Peyer's patch (tissue), 4 donors: ENCODE measurements at regions not wholly inside any gene's neighbourhood (a gene's known extent, or its start where the extent isn't known, plus 50 kb on each side); places are given as distances from the start of the nearest gene placed in this dataset.

ENCODE experiments used
- DNase-seq, 3 donors: peaks; one replicate each; pipeline ENCODE4 v3.0.0-alpha.2; 2017 to 2019
- H3K27ac ChIP-seq, 4 donors: fragments of 200-600 bp; sonication (generic); one replicate each; pipeline ENCODE4 v1.5.1; 2016 to 2019
- H3K27me3 ChIP-seq, 2 donors: fragments of 200-600 bp; sonication (generic); one replicate each; pipeline ENCODE4 v1.5.1; 2019
- H3K36me3 ChIP-seq, 3 donors: fragments of 200-600 bp; sonication (generic); one replicate each; pipeline ENCODE4 v1.5.1; 2016 to 2019
- H3K4me1 ChIP-seq, 4 donors: fragments of 200-600 bp; sonication (generic); one replicate each; pipeline ENCODE4 v1.5.1; 2016 to 2019
- H3K4me3 ChIP-seq, 4 donors: fragments of 200-600 bp; sonication (generic); 1 replicate in 3 of 4; 2 replicates in 1 of 4; pipeline ENCODE4 v1.5.1; 2016 to 2019; ENCODE audit warnings: mild to moderate bottlenecking in 1 of 4
- H3K9me3 ChIP-seq, 4 donors: fragments of 200-600 bp; sonication (generic); one replicate each; pipeline ENCODE4 v1.5.1; 2016 to 2019; ENCODE audit warnings: mild to moderate bottlenecking in 1 of 4
- CTCF ChIP-seq, 6 experiments: fragments of 450-650 bp in 4 of 6; fragments of 200-600 bp in 2 of 6; sonication (generic) in 1 of 6; IDR thresholded peaks; one replicate each; pipeline ENCODE4 v1.5.1; 2017 to 2019; ENCODE audit warnings: antibody characterized with exemption in 6 of 6, mild to moderate bottlenecking in 3 of 6, moderate library complexity in 1 of 6
- POLR2A ChIP-seq, 2 donors: fragments of 450-650 bp; IDR thresholded peaks; one replicate each; pipeline ENCODE4 v1.5.1; 2017; ENCODE audit warnings: antibody characterized with exemption in 2 of 2, mild to moderate bottlenecking in 2 of 2, moderate library complexity in 2 of 2

DNA sequence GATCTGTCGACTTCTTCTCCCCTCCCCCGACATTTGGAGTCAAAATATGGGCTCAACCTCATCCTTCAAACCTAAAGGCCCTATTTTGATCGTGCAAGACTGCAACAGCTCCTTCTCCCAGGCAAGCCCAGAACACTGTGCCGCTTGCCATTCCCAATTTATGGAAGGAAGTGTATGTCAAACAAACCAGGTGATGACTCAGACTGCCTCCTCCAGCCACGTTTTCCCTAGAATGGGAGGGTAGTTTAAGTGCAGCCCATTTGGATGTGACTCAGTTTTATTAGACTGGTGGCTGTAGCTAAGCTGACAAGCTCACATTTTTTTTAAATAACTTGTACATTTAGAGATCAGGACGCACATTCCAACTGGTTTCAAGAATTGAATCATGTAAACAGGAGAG lies 570.4 kb upstream of the DIPK2B start:
- DNase-seq, result peak in 2 of 3 donors; percentile 49 to 69
- peak overlapping the region in 3 of 4 donors; percentile 33 to 55 (median 53) for H3K4me3 ChIP-seq
- H3K27me3 ChIP-seq, result no peaks in the 10 kb centered on the region
- peaks cover 0 to 7% (median 0%) of the 10 kb centered on the region in 4 donors for H3K4me1 ChIP-seq
- peak overlapping the region; percentile 76 to 87 (median 82) for H3K27ac ChIP-seq
- TF ChIP-seq CTCF (IDR thresholded peaks at IDR 0.05) (no peak), POLR2A (IDR thresholded peaks at IDR 0.05) (peak; percentile 15 to 50)
- no peaks in the 10 kb centered on the region for H3K9me3 ChIP-seq
- no peaks in the 10 kb centered on the region for H3K36me3 ChIP-seq

DNA sequence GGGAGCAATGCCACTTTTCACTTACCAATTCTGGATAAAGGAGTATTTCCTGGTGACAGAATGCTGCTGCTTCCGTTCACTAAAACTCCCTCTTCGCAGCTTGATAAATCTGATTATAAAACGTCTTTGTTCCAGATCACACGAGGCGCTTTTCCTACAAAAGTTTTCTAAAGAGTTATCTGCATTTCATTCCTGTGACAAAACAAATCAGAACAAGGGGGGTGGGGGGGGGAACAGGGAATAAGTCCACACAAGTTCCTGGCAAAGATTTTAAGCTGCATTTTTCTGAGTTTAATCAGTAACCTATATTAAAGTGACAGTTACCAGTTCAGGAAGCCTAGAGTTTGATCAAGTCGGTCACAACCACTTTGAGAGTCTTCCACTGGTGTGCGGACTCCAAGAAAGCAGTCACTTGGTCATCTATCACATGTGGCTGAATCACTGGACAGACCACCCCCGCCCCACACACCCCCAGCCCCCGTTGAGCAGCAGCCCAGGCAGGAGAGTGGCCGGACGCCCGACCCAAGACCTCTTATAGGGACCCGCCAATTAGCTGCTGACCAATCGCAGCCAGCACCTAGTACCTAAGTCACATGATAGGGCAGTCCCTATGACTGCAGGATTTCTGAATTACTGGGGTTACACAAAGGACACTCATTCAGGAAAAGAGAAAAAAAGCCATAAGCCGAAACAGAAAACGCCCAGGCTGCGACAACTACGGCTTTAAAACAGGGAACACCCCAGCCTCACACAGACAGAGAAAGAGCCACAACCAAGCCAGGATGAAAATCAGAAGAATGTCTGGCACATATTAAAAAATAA lies 569.3 kb upstream of the DIPK2B start:
- H3K4me3 ChIP-seq, result peak overlapping the region; percentile 33 to 55 (median 44)
- TF ChIP-seq CTCF (IDR thresholded peaks at IDR 0.05), result no peak
- peak in 1 of 2 donors; percentile 55 for TF ChIP-seq POLR2A (IDR thresholded peaks at IDR 0.05)
- peak; percentile 68 to 86 (median 74) for DNase-seq
- H3K9me3 ChIP-seq, result no peaks in the 10 kb centered on the region
- no peaks in the 10 kb centered on the region for H3K27me3 ChIP-seq
- peaks cover 0 to 7% (median 0%) of the 10 kb centered on the region in 4 donors for H3K4me1 ChIP-seq
- H3K36me3 ChIP-seq, result no peaks in the 10 kb centered on the region
- H3K27ac ChIP-seq, result peak overlapping the region; percentile 76 to 87 (median 82)

DNA sequence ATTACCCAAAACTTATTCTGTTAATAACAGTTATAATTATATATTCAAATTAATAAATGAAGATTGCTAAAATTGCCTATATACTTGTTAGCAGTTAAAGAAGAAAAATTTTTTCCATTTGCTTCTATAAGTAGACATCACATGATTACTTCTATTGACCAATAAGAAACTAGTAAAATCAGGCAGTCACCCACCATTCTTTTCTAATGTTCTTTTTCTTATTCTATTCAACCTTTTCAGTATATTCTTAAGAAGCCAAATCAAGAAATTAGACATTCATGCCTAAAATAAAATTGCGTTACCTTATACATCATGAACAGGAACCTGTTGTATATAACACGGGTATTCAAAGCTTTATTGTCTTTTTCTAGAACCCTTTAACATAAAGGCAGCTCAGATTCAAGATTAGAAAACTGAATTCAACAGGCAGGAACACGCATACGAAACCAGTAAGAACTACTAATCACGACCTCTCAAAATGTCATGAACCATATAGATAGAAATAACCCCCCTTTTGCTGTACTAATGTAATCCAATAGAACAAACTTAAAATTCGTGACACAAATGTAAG lies 568.1 kb upstream of the DIPK2B start:
- no peak for DNase-seq
- Histone ChIP-seq H3K9me3 (no peaks in the 10 kb centered on the region), H3K36me3 (no peaks in the 10 kb centered on the region), H3K27ac (peak overlapping the region; percentile 76 to 87 (median 82)), H3K27me3 (no peaks in the 10 kb centered on the region), H3K4me1 (peaks cover 0 to 7% (median 0%) of the 10 kb centered on the region in 4 donors), H3K4me3 (peak overlapping the region; percentile 33 to 55 (median 44))
- TF ChIP-seq CTCF (IDR thresholded peaks at IDR 0.05) (no peak), POLR2A (IDR thresholded peaks at IDR 0.05) (no peak)

DNA sequence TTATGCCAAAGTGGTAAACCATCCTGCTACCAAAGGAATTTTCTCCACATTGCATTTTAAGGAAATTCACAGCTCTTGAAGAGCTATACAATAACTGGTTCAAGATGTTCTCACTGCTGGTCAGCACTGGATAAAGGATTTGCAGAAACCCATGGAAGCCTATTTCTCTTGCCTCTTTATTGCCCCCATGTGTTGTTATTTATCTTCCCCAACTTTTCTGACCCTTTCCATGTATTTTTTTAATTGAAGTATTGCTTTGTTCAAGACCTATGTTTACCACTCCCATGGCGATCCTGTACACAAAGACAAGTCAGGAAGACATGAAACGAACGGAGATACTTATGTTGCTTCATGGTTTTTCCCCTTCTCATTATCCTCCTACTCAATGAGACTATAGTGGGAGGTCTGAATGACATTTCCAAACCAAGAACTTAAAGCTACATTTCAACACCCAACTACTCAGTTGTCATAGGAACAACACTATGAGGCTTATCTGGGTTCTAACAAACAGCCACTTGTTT lies 566.4 kb upstream of the DIPK2B start:
- Histone ChIP-seq H3K27ac (peak overlapping the region; percentile 28 to 87 (median 77)), H3K27me3 (no peaks in the 10 kb centered on the region), H3K4me1 (no peaks in the 10 kb centered on the region), H3K36me3 (no peaks in the 10 kb centered on the region), H3K4me3 (peak overlapping the region in 3 of 4 donors; percentile 2 to 55 (median 37)), H3K9me3 (no peaks in the 10 kb centered on the region)
- DNase-seq, result no peak
- TF ChIP-seq CTCF (IDR thresholded peaks at IDR 0.05) (no peak), POLR2A (IDR thresholded peaks at IDR 0.05) (no peak)

- TF ChIP-seq POLR2A (IDR thresholded peaks at IDR 0.05) (no peak), CTCF (IDR thresholded peaks at IDR 0.05) (no peak)
- Histone ChIP-seq H3K36me3 (no peaks in the 10 kb centered on the region), H3K27me3 (no peaks in the 10 kb centered on the region), H3K9me3 (no peaks in the 10 kb centered on the region), H3K27ac (peak overlapping the region in 3 of 4 donors; percentile 21 to 87 (median 76)), H3K4me3 (no peak overlapping the region), H3K4me1 (no peaks in the 10 kb centered on the region)
- no peak for DNase-seq
These were observed 565.1 kb upstream of the DIPK2B start for GRCh38 chrX:45765767-45766166.
